ENCODE measurements at regions not wholly inside any gene's neighbourhood (a gene's known extent, or its start where the extent isn't known, plus 50 kb on each side); places are given as distances from the start of the nearest gene placed in this dataset.

DNA sequence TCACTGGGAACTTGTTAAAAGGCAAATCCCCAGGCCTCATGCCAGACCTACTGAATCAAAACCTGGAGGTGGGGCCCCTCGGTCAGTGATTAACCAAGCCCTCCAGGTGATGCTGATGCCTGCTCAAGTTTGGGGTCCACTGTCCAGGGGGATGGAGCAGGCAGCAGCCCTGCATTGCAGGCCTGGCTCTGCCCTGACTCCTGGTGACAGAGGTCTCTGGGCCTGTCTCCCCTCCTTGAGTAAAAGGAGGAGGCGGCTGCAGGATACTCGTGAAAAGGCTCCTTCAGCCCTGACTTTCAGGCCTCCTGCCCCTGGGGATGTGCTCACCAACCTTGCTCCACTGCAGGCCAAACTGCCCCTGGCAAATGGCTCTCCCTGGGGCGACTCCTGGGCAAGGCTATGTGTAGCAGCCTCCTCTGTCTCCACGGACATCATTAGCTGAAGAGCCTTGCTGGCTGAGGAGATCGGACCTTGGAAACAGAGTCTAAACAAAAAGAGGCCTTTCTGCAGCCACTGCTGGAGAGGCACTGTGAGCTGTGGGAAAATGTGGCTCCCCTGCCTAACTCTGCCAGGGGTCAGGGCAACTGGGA lies 134.8 kb upstream of the ALDH1B1 start:
- Mint-ChIP-seq H3K27ac (no peak overlapping the region), H3K4me3 (no peak overlapping the region), H3K36me3 (ENCODE audit: insufficient read depth in 1 of 3, low read depth in 3 of 3) (no peaks in the 10 kb centered on the region; a peak in 1 of 7 replicates), H3K4me1 (no peaks in the 10 kb centered on the region), H3K9me3 (0 out of 5 replicates have a peak, but pooled peaks cover 0 to 3% of the 10 kb centered on the region in 2 experiments), H3K27me3 (ENCODE audit: low read depth) (peaks cover 71% of the 10 kb centered on the region)
- H2BK15ac ChIP-seq (ENCODE audit: low read depth, low read length): no peak overlapping the region
- no peak overlapping the region for H3K23ac ChIP-seq (ENCODE audit: insufficient read length, low read depth, low read length)
- no peak overlapping the region for H4K91ac ChIP-seq (ENCODE audit: insufficient read length, low read depth, low read length)
- H3K4ac ChIP-seq (ENCODE audit: low read depth, low read length): no peak overlapping the region
- no peaks in the 10 kb centered on the region for H3K9me3 ChIP-seq (ENCODE audit: control insufficient read depth, low read depth, low read length)
- H3K79me2 ChIP-seq (ENCODE audit: insufficient read depth, low read length): no peaks in the 10 kb centered on the region
- no peaks in the 10 kb centered on the region for H4K20me1 ChIP-seq (ENCODE audit: control insufficient read depth, insufficient read depth, insufficient read length)
- no peaks in the 10 kb centered on the region for H3K4me1 ChIP-seq (ENCODE audit: insufficient read depth, low read length)
- no peaks in the 10 kb centered on the region for H3K79me1 ChIP-seq (ENCODE audit: insufficient read depth, low read depth, low read length, poor library complexity, severe bottlenecking)
- H3K23me2 ChIP-seq (ENCODE audit: insufficient read length, low read depth, low read length, poor library complexity, severe bottlenecking): no peaks in the 10 kb centered on the region
- no peaks in the 10 kb centered on the region for H3K27me3 ChIP-seq (ENCODE audit: insufficient read depth, low read length)
- H2BK20ac ChIP-seq (ENCODE audit: low read depth, low read length, poor library complexity, severe bottlenecking): no peak overlapping the region
- H3K9ac ChIP-seq (ENCODE audit: extremely low read depth, insufficient read length, low read length): no peak overlapping the region
- TF ChIP-seq, protein P1, sequence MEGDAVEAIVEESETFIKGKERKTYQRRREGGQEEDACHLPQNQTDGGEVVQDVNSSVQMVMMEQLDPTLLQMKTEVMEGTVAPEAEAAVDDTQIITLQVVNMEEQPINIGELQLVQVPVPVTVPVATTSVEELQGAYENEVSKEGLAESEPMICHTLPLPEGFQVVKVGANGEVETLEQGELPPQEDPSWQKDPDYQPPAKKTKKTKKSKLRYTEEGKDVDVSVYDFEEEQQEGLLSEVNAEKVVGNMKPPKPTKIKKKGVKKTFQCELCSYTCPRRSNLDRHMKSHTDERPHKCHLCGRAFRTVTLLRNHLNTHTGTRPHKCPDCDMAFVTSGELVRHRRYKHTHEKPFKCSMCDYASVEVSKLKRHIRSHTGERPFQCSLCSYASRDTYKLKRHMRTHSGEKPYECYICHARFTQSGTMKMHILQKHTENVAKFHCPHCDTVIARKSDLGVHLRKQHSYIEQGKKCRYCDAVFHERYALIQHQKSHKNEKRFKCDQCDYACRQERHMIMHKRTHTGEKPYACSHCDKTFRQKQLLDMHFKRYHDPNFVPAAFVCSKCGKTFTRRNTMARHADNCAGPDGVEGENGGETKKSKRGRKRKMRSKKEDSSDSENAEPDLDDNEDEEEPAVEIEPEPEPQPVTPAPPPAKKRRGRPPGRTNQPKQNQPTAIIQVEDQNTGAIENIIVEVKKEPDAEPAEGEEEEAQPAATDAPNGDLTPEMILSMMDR (conservative IDR thresholded peaks at IDR 0.05): no peak
- WGBS (ENCODE audit: extremely low coverage, insufficient read length, low lambda C conversion rate): no CpG with 5 or more reads among the region's 6 CpGs
- H4K5ac ChIP-seq (ENCODE audit: insufficient read length, low read depth, low read length): no peak overlapping the region
- no peak overlapping the region for H2BK5ac ChIP-seq (ENCODE audit: insufficient read length, low read length)
- H4K8ac ChIP-seq (replicated peaks; ENCODE audit: insufficient read length, low read depth, low read length): no peak overlapping the region
- no peak overlapping the region for H2AFZ ChIP-seq (ENCODE audit: low read length)
- H3K14ac ChIP-seq (ENCODE audit: insufficient read depth, low read length): no peak overlapping the region
- no peak overlapping the region for H3T11ph ChIP-seq (ENCODE audit: low read length)
- DNase-seq: no peak
- H2BK12ac ChIP-seq (ENCODE audit: insufficient read length, low read depth, low read length): no peak overlapping the region
- no peak overlapping the region for H2BK120ac ChIP-seq (ENCODE audit: low read depth, low read length, poor library complexity, severe bottlenecking)
- H3K27ac ChIP-seq (ENCODE audit: insufficient read length, low read depth, low read length): no peak overlapping the region
- no peak overlapping the region for H3K4me2 ChIP-seq (ENCODE audit: insufficient read depth, insufficient read length, low read length)
- H3K56ac ChIP-seq (ENCODE audit: insufficient read length, low read depth, low read length): no peak overlapping the region
- H3K18ac ChIP-seq (ENCODE audit: insufficient read length, low read depth, low read length): no peak overlapping the region
- no peak overlapping the region for H2AK5ac ChIP-seq (ENCODE audit: insufficient read length, low read length)

Data from H9 (cell line).